ENCODE measurements at regions not wholly inside any gene's neighbourhood (a gene's known extent, or its start where the extent isn't known, plus 50 kb on each side); places are given as distances from the start of the nearest gene placed in this dataset.

- DNase-seq: no peak
These were observed 97.4 kb upstream of the THY1 start for GRCh38 chr11:119520400-119520799.

- no peak for DNase-seq
These were observed 96.8 kb upstream of the THY1 start for GRCh38 chr11:119519796-119520195.

- peak; percentile 75 for DNase-seq
These were observed 96.1 kb upstream of the THY1 start for GRCh38 chr11:119518746-119519730.

GRCh38 chr11:119515771-119516400 is 92.9 kb upstream of the THY1 start:
- no peak for DNase-seq

- no peak for DNase-seq
These were observed 90.8 kb upstream of the THY1 start for GRCh38 chr11:119513806-119514170.

GRCh38 chr11:119513131-119513805 is 90.3 kb upstream of the THY1 start:
- no peak for DNase-seq

GRCh38 chr11:119512369-119512768 is 89.4 kb upstream of the THY1 start:
- DNase-seq: no peak

- DNase-seq: no peak
These were observed 88.8 kb upstream of the THY1 start for GRCh38 chr11:119511614-119512306.

- peak; percentile 46 for DNase-seq
These were observed 87.0 kb upstream of the THY1 start for GRCh38 chr11:119509969-119510401.

GRCh38 chr11:119509282-119509841 is 86.4 kb upstream of the THY1 start:
- no peak for DNase-seq

GRCh38 chr11:119506436-119506835 is 83.5 kb upstream of the THY1 start:
- DNase-seq: no peak

GRCh38 chr11:119505861-119506260 is 82.9 kb upstream of the THY1 start:
- DNase-seq: no peak

GRCh38 chr11:119505071-119505470 is 82.1 kb upstream of the THY1 start:
- DNase-seq: no peak

- DNase-seq: no peak
These were observed 81.4 kb upstream of the THY1 start for GRCh38 chr11:119504371-119504770.

- DNase-seq: no peak
These were observed 78.9 kb upstream of the THY1 start for GRCh38 chr11:119501777-119502405.

GRCh38 chr11:119497717-119498116 is 74.7 kb upstream of the THY1 start:
- no peak for DNase-seq

- DNase-seq: no peak
These were observed 74.0 kb upstream of the THY1 start for GRCh38 chr11:119496997-119497396.

- no peak for DNase-seq
These were observed 73.5 kb upstream of the THY1 start for GRCh38 chr11:119496469-119496868.

- DNase-seq: peak; percentile 58
These were observed 70.7 kb upstream of the THY1 start for GRCh38 chr11:119493712-119494111.

- peak; percentile 12 for DNase-seq
These were observed 69.0 kb upstream of the THY1 start for GRCh38 chr11:119491753-119492510.

GRCh38 chr11:119490253-119491006 is 67.5 kb upstream of the THY1 start:
- no peak for DNase-seq
